Cardiac septum (tissue), 1 donor: ENCODE measurements at regions not wholly inside any gene's neighbourhood (a gene's known extent, or its start where the extent isn't known, plus 50 kb on each side); places are given as distances from the start of the nearest gene placed in this dataset.

ENCODE experiments used
- DNase-seq: peaks from one replicate; pipeline ENCODE4 v3.0.0-alpha.2; 2020; ENCODE audit warnings: low spot score
- intact Hi-C: fragments of 100-400 bp; cut with DNase I; formaldehyde crosslinking; loops from one replicate; pipeline ENCODE4 v1.14.0; 2022
- donor health status: DM: no; HTN: no; CAD: no.

- no peak for DNase-seq
- intact Hi-C loops: loop anchor here (10.0 kb wide), 1 partner anchor 521 kb away; no protein-coding TSS in a partner anchor
Measured at GRCh38 chr17:73955616-73956015, 247.9 kb upstream of the RPL38 start.

DNA sequence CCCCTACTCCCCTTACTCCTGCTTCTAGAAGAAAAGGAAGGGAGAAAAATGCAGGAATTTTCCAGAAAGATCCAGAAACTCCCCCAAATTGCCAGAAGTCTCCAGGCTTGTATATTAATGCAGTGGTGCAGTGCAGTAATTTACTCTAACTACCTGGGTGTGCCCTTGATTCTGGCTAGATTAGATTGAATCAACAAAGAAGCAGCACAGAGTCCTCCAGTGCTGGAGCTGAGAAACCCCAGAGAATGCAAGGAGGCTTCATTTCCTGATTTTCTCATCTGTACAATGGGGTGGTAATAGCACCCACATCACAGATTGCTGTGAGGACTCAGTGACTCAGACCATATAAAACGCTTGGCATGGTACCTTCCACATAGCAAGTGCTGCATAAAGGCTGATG, 247.3 kb upstream of the RPL38 start:
- intact Hi-C loops: loop anchor here (10.0 kb wide), 1 partner anchor 521 kb away; no protein-coding TSS in a partner anchor
- DNase-seq: no peak

- intact Hi-C loops: loop anchor here (10.0 kb wide), 1 partner anchor 522 kb away; no protein-coding TSS in a partner anchor
- DNase-seq: no peak
Measured at GRCh38 chr17:73956595-73957465, 246.6 kb upstream of the RPL38 start.

DNA sequence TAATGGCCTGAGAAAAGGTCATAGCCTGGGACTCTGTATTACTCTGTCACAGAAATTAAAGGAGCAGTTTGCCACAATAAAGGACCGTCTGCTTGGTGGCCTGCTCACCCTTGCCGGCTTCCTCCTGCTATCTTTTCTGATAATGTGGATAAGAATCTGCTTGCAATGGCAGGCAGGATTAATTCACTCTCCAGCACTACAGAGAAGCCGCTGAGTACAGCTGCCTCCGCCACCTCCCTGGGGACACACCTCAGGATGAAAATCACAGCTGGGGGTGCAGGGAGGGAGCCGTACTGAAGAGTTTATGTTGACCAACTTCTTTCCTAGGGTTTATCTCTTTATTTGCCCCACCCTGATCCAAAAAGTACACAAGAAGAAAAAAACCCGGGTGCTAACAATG, 245.9 kb upstream of the RPL38 start:
- no peak for DNase-seq
- intact Hi-C loops: loop anchor here (10.0 kb wide), 1 partner anchor 523 kb away; no protein-coding TSS in a partner anchor

DNA sequence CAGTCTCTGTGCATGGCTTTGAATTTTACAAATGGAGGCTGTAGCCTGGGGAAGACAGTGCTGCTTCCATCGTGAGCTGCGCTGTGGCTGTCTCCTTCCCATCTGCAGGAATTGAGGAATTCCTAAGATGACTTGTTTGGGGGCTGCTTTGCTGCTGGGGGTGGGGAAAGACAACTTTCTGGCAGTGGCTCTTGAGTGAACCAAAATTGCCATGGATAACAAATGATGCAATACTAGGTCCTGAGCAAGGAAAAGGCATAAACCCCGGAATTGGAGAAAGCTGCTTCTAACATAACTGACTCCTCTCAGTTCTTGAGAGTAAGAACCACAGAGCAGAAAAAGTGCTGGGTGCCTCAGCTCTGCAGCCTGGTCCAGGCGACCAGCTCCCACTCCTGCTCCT, 245.0 kb upstream of the RPL38 start:
- no peak for DNase-seq
- intact Hi-C loops: loop anchor here (10.0 kb wide), 1 partner anchor 524 kb away; no protein-coding TSS in a partner anchor

DNA sequence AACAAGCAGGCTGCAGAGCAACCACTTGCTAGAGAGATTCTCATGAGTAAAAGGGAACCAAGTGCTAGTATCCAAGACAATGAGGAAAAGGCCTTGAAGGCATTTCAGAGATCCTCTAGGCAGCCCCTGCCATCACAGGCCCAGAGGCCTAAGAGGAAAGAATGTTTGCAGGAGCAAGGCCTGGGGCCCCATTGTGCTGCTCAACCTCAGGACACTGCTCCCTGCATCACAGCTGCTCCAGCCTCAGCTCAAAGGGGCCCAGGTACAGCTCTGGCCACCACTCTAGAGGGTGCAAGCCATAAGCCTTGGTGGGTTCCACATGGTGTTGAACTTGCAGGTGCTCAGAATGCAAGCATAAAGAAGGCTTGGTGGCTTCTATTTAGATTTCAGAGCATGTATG, 243.0 kb upstream of the RPL38 start:
- intact Hi-C loops: no loop called here
- DNase-seq: no peak

- intact Hi-C loops: no loop called here
- no peak for DNase-seq
Measured at GRCh38 chr17:73962308-73962707, 241.2 kb upstream of the RPL38 start.

- no peak for DNase-seq
- intact Hi-C loops: no loop called here
Measured at GRCh38 chr17:73968680-73969079, 234.8 kb upstream of the RPL38 start.

- intact Hi-C loops: no loop called here
- peak; percentile 71 for DNase-seq
Measured at GRCh38 chr17:73969956-73970355, 233.5 kb upstream of the RPL38 start.

- intact Hi-C loops: no loop called here
- no peak for DNase-seq
Measured at GRCh38 chr17:73971127-73971526, 232.4 kb upstream of the RPL38 start.

DNA sequence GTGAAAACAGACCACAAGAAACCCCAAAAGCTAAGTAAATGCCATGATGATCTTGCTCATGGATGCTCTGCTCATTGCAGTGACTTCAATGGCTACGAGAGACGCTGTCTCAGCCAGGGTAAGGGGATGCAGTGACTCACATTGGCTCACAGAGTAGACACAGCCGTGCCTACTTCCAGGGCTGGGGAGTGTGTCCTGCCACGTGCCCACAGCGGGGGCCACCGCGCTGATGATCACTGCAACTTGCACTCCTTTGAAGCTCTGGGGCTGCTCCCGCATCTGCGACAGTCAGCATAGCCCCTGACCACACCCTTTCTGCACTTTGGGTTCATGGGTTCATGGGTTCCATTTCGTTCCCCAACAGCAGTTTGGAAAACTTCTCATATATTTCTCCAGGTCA, 231.4 kb upstream of the RPL38 start:
- DNase-seq: no peak
- intact Hi-C loops: no loop called here

DNA sequence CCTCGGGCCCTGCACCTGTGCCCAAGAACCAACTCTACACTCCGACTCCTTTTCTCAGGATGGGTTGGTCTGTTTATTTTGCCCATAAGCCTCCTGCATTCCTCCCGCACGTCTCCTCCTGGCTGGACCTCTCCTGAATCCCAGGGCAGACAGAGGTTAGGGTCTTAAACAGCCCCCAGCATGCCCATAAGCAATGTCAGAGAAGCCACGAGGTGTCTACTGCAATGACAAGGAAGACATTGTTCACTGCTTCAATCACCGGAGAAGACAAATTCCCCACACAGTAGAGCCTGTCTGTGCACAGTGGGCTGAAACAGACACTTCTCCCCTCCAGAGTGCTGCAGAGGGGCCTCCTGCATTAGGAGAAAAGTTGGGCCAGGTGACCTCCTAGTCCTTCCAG, 230.6 kb upstream of the RPL38 start:
- DNase-seq: no peak

GRCh38 chr17:73973586-73974409, 229.7 kb upstream of the RPL38 start:
- intact Hi-C loops: no loop called here
- peak; percentile 66 for DNase-seq

More for the DNA sequence above, 230.6 kb upstream of the RPL38 start:
- intact Hi-C loops: no loop called here

DNA sequence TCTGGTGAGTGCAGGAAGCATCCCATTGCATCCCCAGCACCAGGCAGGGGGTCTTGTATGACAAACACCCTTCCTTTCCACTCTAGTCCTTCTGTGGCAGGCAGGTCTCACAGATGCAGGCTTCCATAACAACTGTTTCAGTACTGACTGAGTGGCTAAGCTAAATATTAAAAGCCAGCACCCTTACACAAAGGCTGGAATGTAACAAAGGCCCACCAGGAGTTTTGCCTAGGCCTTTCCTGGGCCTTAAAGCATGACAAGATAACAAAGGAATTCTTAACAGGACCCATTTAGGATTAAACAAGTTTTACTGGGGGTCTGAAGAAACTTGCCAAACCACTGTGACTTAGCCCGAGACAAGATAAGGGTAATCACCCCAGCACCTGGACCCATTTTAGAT, 228.9 kb upstream of the RPL38 start:
- intact Hi-C loops: no loop called here
- DNase-seq: no peak

DNA sequence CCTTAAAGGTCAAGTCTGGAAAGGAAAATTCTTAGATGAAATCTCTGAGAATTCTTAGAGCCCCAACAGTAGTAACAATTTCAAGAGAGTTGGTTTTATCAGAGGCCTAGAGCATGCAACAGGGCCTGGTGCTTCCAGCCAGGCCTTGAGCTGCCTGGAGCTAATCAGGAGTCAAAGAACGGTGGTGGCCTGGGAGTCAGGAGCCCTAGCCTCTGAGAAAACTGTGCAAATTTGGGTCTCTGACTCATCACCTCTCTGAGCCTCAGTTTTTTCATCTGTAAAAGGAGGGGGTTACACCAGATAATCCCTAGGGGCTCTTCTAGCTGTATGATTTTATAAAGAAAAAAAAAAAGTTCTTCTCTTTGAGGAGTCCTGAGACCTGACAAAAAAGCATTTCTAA, 227.3 kb upstream of the RPL38 start:
- intact Hi-C loops: no loop called here
- no peak for DNase-seq

- peak; percentile 74 for DNase-seq
Measured at GRCh38 chr17:73976676-73977521, 226.6 kb upstream of the RPL38 start.

GRCh38 chr17:73980517-73980916, 223.0 kb upstream of the RPL38 start:
- DNase-seq: peak; percentile 29
- intact Hi-C loops: no loop called here

More at GRCh38 chr17:73976676-73977521, 226.6 kb upstream of the RPL38 start:
- intact Hi-C loops: no loop called here

- intact Hi-C loops: no loop called here
- DNase-seq: no peak
Measured at GRCh38 chr17:73982871-73983270, 220.6 kb upstream of the RPL38 start.

GRCh38 chr17:73983621-73984400, 219.7 kb upstream of the RPL38 start:
- intact Hi-C loops: no loop called here
- DNase-seq: peak; percentile 46
